ENCODE measurements at regions not wholly inside any gene's neighbourhood (a gene's known extent, or its start where the extent isn't known, plus 50 kb on each side); places are given as distances from the start of the nearest gene placed in this dataset.

DNA sequence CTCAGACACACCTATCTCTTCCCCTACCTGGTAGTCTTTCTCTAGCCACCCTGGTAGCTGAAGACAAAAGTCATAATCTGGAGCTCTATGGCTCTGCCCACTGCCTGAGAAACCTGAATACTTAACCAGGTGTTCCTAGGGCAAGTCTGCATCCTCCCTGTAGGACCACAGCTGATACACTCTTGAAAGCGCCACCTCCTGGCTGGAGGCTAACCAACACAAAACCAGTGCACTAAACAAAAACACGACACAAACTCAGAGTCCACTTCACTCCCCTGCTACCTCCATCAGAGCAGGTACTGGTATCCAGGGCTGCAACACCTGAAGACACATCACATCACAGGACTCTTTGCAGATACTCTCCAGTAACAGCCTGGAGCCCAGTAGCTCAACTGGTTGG lies 84.6 kb upstream of the ANXA1 start:
- Histone ChIP-seq H3K27ac (no peak overlapping the region), H3K9me3 (no peaks in the 10 kb centered on the region), H3K27me3 (no peaks in the 10 kb centered on the region), H3K36me3 (no peaks in the 10 kb centered on the region), H3K4me3 (no peak overlapping the region), H3K4me1 (no peaks in the 10 kb centered on the region)
- 100% methylated on average over 2 of the region's 2 CpGs for WGBS
- no peak for DNase-seq (ENCODE audit: low spot score in 2 of 2)
- TF ChIP-seq POLR2A (IDR thresholded peaks at IDR 0.05), result no peak
- TF ChIP-seq POLR2AphosphoS5 (IDR thresholded peaks at IDR 0.05), result no peak
- no peak for TF ChIP-seq EP300 (IDR thresholded peaks at IDR 0.05)
- TF ChIP-seq, protein P1, sequence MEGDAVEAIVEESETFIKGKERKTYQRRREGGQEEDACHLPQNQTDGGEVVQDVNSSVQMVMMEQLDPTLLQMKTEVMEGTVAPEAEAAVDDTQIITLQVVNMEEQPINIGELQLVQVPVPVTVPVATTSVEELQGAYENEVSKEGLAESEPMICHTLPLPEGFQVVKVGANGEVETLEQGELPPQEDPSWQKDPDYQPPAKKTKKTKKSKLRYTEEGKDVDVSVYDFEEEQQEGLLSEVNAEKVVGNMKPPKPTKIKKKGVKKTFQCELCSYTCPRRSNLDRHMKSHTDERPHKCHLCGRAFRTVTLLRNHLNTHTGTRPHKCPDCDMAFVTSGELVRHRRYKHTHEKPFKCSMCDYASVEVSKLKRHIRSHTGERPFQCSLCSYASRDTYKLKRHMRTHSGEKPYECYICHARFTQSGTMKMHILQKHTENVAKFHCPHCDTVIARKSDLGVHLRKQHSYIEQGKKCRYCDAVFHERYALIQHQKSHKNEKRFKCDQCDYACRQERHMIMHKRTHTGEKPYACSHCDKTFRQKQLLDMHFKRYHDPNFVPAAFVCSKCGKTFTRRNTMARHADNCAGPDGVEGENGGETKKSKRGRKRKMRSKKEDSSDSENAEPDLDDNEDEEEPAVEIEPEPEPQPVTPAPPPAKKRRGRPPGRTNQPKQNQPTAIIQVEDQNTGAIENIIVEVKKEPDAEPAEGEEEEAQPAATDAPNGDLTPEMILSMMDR (IDR thresholded peaks at IDR 0.05), result peak in 1 of 2 donors; percentile 6

DNA sequence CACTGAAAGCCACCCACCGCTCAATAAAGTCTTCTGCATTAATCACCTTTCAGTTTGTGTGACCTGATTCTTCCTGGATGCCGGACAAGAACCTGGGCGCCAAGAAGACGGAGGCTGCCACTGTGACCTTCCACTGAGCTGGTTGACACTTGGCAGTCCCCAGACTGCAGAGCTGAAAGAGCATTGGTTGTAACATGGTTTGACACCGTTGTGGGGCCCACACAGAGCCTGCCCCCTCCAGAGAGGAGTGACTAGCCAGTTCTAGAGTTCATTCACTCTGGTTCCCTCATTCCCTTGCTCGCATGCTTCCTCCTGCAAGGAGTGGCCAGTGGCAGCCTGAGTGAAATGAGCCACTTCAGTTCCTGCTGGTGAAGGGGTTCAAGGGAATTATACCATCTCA lies 86.2 kb upstream of the ANXA1 start:
- no peaks in the 10 kb centered on the region for H3K9me3 ChIP-seq
- no peaks in the 10 kb centered on the region for H3K4me1 ChIP-seq
- TF ChIP-seq, protein P1 (IDR thresholded peaks at IDR 0.05), result no peak
- TF ChIP-seq POLR2A (IDR thresholded peaks at IDR 0.05), result no peak
- no peak for TF ChIP-seq EP300 (IDR thresholded peaks at IDR 0.05)
- no peak for TF ChIP-seq POLR2AphosphoS5 (IDR thresholded peaks at IDR 0.05)
- H3K27ac ChIP-seq, result no peak overlapping the region
- H3K36me3 ChIP-seq, result no peaks in the 10 kb centered on the region
- no peak overlapping the region for H3K4me3 ChIP-seq
- DNase-seq (ENCODE audit: low spot score in 2 of 2), result no peak
- WGBS, result 88% methylated on average over 6 of the region's 6 CpGs
- no peaks in the 10 kb centered on the region for H3K27me3 ChIP-seq

DNA sequence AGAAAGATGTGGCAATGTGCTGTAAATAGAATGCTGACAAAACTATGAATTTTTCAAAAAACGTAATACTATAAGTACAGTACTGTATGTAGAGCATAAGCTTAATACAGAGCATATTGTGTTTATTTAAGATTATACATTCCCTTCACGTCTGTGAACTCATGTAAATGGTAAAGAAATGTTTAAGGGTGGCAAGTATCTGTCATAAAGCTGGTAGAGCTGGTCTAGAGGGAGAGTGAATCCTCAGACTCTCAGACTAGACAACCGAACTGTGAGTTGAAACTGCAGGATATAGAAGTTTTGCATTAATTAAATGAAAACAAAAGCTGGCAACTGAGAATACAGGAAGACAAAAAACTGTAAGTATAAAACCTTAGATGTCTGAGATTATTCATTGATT lies 87.3 kb upstream of the ANXA1 start:
- 77% methylated on average over 3 of the region's 3 CpGs for whole genome bisulfite sequencing
- Histone ChIP-seq H3K4me1 (no peaks in the 10 kb centered on the region), H3K9me3 (no peaks in the 10 kb centered on the region), H3K36me3 (no peaks in the 10 kb centered on the region), H3K4me3 (no peak overlapping the region), H3K27me3 (no peaks in the 10 kb centered on the region), H3K27ac (no peak overlapping the region)
- TF ChIP-seq POLR2A (IDR thresholded peaks at IDR 0.05) (no peak), EP300 (IDR thresholded peaks at IDR 0.05) (no peak), POLR2AphosphoS5 (IDR thresholded peaks at IDR 0.05) (no peak)
- TF ChIP-seq, protein P1 (IDR thresholded peaks at IDR 0.05), result no peak
- DNase-seq (ENCODE audit: low spot score in 2 of 2), result no peak

DNA sequence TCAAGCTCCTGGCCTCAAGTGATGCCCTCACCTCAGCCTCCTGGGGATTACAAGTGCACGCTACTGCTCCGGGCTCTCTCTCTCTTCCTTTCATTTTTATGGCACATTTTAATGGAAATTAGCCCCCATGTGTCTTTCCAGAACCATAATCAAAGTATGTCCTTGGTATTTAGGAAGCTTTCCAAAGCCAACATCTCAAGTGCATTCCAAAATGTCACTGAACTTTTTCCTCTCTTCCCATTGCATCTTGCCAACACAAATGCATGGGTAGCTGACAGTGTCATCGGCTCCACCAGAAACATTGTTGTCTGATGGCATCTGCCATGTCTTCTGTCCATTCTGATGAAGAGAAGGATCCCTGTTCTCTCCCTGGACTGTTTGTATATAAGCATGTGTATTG lies 90.5 kb upstream of the ANXA1 start:
- Histone ChIP-seq H3K4me3 (no peak overlapping the region), H3K27me3 (no peaks in the 10 kb centered on the region), H3K27ac (no peak overlapping the region), H3K36me3 (no peaks in the 10 kb centered on the region), H3K9me3 (no peaks in the 10 kb centered on the region), H3K4me1 (no peaks in the 10 kb centered on the region)
- DNase-seq (ENCODE audit: low spot score in 2 of 2), result no peak
- TF ChIP-seq EP300 (IDR thresholded peaks at IDR 0.05), result no peak
- TF ChIP-seq POLR2A (IDR thresholded peaks at IDR 0.05), result no peak
- TF ChIP-seq, protein P1 (IDR thresholded peaks at IDR 0.05), result no peak
- no peak for TF ChIP-seq POLR2AphosphoS5 (IDR thresholded peaks at IDR 0.05)
- WGBS, result 84% methylated on average over 3 of the region's 3 CpGs

DNA sequence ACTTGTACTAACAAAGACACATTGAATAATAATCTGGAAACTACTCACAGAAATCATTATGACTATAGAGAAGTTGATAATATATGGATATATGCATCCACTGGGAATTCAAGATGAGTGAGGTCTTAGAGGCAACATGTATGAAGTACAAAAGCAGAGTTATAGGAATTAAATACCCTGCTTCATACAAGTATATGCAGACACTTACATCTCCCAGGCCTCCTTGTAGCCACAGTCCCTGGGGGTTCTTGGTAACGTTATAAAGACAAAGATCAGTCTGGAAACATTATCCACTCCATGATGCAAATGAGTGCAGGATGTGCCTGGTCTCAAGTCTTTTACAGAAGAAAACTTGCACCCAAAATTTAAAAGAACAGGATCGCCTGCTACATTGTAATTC lies 92.4 kb upstream of the ANXA1 start:
- Histone ChIP-seq H3K4me3 (no peak overlapping the region), H3K9me3 (no peaks in the 10 kb centered on the region), H3K4me1 (no peaks in the 10 kb centered on the region), H3K27ac (no peak overlapping the region), H3K27me3 (no peaks in the 10 kb centered on the region), H3K36me3 (no peaks in the 10 kb centered on the region)
- TF ChIP-seq EP300 (IDR thresholded peaks at IDR 0.05) (no peak), POLR2AphosphoS5 (IDR thresholded peaks at IDR 0.05) (no peak), POLR2A (IDR thresholded peaks at IDR 0.05) (no peak)
- TF ChIP-seq, protein P1 (IDR thresholded peaks at IDR 0.05), result no peak
- 63% methylated on average over 2 of the region's 2 CpGs for WGBS
- DNase-seq (ENCODE audit: low spot score in 2 of 2), result no peak

Measured in suprapubic skin (tissue), 4 donors.